ENCODE measurements at regions not wholly inside any gene's neighbourhood (a gene's known extent, or its start where the extent isn't known, plus 50 kb on each side); places are given as distances from the start of the nearest gene placed in this dataset.

DNA sequence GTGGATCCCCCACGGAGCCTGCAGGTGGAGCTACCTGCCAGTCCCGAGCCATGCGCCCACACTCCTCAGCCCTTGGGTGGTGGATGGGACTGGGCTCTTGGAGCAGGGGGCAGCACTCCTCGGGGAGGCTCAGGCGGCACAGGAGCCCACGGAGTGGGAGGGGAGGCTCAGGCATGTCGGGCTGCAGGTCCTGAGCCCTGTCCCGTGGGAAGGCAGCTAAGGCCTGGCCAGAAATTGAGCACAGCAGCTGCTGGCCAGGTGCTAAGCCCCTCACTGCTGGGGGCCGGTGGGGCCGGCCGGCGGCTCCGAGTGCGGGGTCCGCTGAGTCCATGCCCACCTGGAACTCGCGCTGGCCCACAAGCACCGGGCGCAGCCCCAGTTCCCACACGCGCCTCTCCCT, 91.7 kb upstream of the ACVR1 start:
- Histone ChIP-seq H3K9me3 (ENCODE audit: insufficient read depth in 2 of 2, low read depth in 1 of 2, low read length in 1 of 2) (peaks cover 0 to 7% of the 10 kb centered on the region in 2 experiments; a peak in 1 of 4 replicates), H3K9ac (replicated peaks in 1 of 4; ENCODE audit: extremely low read depth in 1 of 4, low read depth in 3 of 4, low read length in 3 of 4) (no peak overlapping the region), H2AFZ (ENCODE audit: low read length) (no peak overlapping the region), H3K4me2 (ENCODE audit: insufficient read depth in 1 of 2, low read depth in 2 of 2, low read length in 2 of 2) (no peak overlapping the region), H3K14ac (ENCODE audit: insufficient read length) (no peak overlapping the region), H3K4ac (replicated peaks; ENCODE audit: insufficient read length, low read depth, low read length) (no peak overlapping the region), H3K79me2 (ENCODE audit: control insufficient read depth in 1 of 2, insufficient read depth in 2 of 2, low read length in 2 of 2) (no peaks in the 10 kb centered on the region), H2BK12ac (ENCODE audit: low read depth, low read length) (no peak overlapping the region), H2BK5ac (ENCODE audit: low read depth, low read length) (no peak overlapping the region), H2BK20ac (ENCODE audit: low read length) (no peak overlapping the region), H4K5ac (ENCODE audit: insufficient read length, low read depth, low read length) (no peak overlapping the region), H3K23me2 (ENCODE audit: low read depth, low read length) (0 out of 2 replicates have a peak, but pooled peaks cover 3% of the 10 kb centered on the region), H3K79me1 (ENCODE audit: low read depth, low read length) (no peaks in the 10 kb centered on the region), H3K27ac (ENCODE audit: low read depth, low read length) (no peak overlapping the region), H3K36me3 (ENCODE audit: control insufficient read depth in 2 of 4, insufficient read depth in 4 of 4, low read length in 3 of 4) (no peaks in the 10 kb centered on the region), H3K4me3 (ENCODE audit: extremely low read depth in 1 of 4, insufficient read depth in 2 of 4, low read depth in 3 of 4, low read length in 4 of 4) (no peak overlapping the region), H2BK15ac (ENCODE audit: low read length) (no peak overlapping the region), H3K27me3 (replicated peaks in 1 of 4; ENCODE audit: control insufficient read depth in 3 of 4, extremely low read depth in 1 of 4, insufficient read depth in 3 of 4, low read length in 3 of 4) (no peaks in the 10 kb centered on the region), H4K20me1 (replicated peaks in 1 of 2; ENCODE audit: control insufficient read depth in 1 of 2, insufficient read depth in 2 of 2, low read length in 2 of 2) (no peaks in the 10 kb centered on the region), H3K56ac (replicated peaks; ENCODE audit: insufficient read length, low read depth, low read length) (no peak overlapping the region), H3K18ac (ENCODE audit: extremely low read depth, low read length) (no peak overlapping the region), H3K4me1 (replicated peaks in 1 of 4; ENCODE audit: control insufficient read depth in 3 of 4, insufficient read depth in 4 of 4, low read length in 3 of 4) (no peaks in the 10 kb centered on the region), H2BK120ac (replicated peaks; ENCODE audit: low read depth, low read length) (no peak overlapping the region), H2AK5ac (ENCODE audit: low read depth, low read length) (no peak overlapping the region), H3K23ac (ENCODE audit: insufficient read length) (no peak overlapping the region), H4K8ac (ENCODE audit: extremely low read depth, insufficient read depth, low read length) (no peak overlapping the region), H4K91ac (replicated peaks; ENCODE audit: insufficient read length, low read length) (no peak overlapping the region)
- POLR2A ChIA-PET (ENCODE audit: partially characterized antibody): no interaction called here
- FAIRE-seq: no peak
- no peak for DNase-seq (ENCODE audit: low read depth in 1 of 2, low spot score in 2 of 2)
- TF ChIP-seq POU5F1 (IDR thresholded peaks at IDR 0.05; ENCODE audit: low read depth, low read length) (no peak), TAF1 (IDR thresholded peaks at IDR 0.05; ENCODE audit: low read depth, low read length) (no peak), NANOG (IDR thresholded peaks at IDR 0.05; ENCODE audit: insufficient read depth, low read depth, low read length, poor library complexity, severe bottlenecking) (no peak), CEBPB (IDR thresholded peaks at IDR 0.05; ENCODE audit: low read depth, low read length) (no peak)
- WGBS, 2 experiments (ENCODE audit: extremely low coverage in 1 of 2, insufficient coverage in 1 of 2, insufficient read length in 1 of 2, insufficient replicate concordance in 2 of 2, low coverage in 1 of 2, low lambda C conversion rate in 2 of 2, missing lambda C conversion rate in 1 of 2): 92% methylated on average over 12 of the region's 21 CpGs; no CpG with 5 or more reads in 1 of the 2 experiments
- CTCF ChIA-PET (ENCODE audit: partially characterized antibody): interaction anchor here (1.3 kb wide), 1 partner anchor 9 kb away, joined by 4 read pairs; no protein-coding TSS in a partner anchor

All from H1 (cell line).